GM23248 (cell line): ENCODE measurements at regions not wholly inside any gene's neighbourhood (a gene's known extent, or its start where the extent isn't known, plus 50 kb on each side); places are given as distances from the start of the nearest gene placed in this dataset.

ENCODE experiments used
- EZH2 ChIP-seq: fragments of 200-600 bp; sonication (generic); IDR thresholded peaks from 2 replicates; pipeline ENCODE4 v1.6.1; 2018; ENCODE audit warnings: antibody characterized with exemption, mild to moderate bottlenecking; ENCODE audit not compliant: insufficient read depth, poor library complexity, severe bottlenecking
- EZH2phosphoT487 ChIP-seq: fragments of 200-600 bp; sonication (generic); IDR thresholded peaks from 2 replicates; pipeline ENCODE4 v1.6.1; 2018; ENCODE audit warnings: antibody characterized with exemption, moderate library complexity, mild to moderate bottlenecking, low read depth; ENCODE audit not compliant: insufficient read depth

- TF ChIP-seq EZH2 = no peak
- no peak for TF ChIP-seq EZH2phosphoT487
Measured at GRCh38 chr18:37861981-37862380, 296.4 kb upstream of the CELF4 start.
